ENCODE measurements at regions not wholly inside any gene's neighbourhood (a gene's known extent, or its start where the extent isn't known, plus 50 kb on each side); places are given as distances from the start of the nearest gene placed in this dataset.
A peak's percentile ranks its signal among the peaks of the same experiment; 100 is the strongest.

DNA sequence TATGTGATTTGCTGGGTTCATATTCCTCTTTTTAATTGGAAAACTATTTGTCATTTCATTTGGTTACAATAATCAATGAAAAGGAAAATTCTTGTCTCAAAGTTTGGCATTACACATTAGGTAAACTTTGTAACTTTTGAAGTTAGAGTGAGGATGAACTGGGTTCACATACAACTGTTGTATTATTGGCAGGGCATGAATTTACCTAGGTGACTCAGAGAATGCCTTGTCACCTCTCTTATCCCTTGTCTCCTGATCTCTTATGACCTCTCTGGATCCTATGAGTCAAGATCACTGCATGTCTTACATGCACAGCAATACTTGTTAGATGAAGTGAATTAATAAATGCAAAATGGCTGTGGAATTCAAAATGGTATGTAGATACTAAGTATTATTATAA lies 563.4 kb upstream of the GCFC2 start:
- H3K9me3 Mint-ChIP-seq: peaks cover 2% of the 10 kb centered on the region
- no peaks in the 10 kb centered on the region for H3K4me1 Mint-ChIP-seq
- no peaks in the 10 kb centered on the region for H3K36me3 Mint-ChIP-seq
- H3K27ac Mint-ChIP-seq: no peak overlapping the region
- no peaks in the 10 kb centered on the region for H3K27me3 Mint-ChIP-seq
- DNase-seq (ENCODE audit: low spot score in 2 of 2) (no peak), ATAC-seq (ENCODE audit: low read depth) (no peak)
- no peak overlapping the region for H3K4me3 Mint-ChIP-seq

DNA sequence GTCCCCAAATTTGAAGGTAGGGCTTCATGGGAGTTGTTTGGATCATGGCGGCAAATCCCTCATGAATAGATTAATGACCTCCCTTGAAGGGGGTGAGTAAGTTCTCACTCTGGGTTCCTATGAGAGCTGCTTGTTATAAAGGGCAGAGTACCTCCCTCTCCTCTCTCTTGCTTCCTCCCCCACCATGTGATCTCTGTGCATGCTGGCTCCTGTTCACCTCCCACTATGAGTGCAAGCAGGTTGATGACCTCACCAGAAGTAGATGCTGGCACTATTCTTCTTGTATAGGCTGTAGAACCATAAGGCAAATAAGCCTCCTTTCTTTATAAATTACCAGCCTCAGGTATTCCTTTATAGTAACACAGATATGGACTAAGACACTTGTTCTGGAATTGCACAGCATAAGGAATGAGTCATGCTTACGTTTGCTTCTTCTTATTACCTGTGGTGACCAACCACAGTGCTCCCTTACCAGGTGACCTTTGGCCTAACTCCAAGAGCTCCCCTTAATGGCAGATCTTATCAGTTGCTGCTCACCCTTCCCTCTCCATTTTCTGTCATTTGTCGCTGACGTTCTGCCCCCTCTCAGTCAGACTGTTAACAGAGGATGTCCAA lies 559.5 kb upstream of the GCFC2 start:
- H3K9me3 Mint-ChIP-seq: no peaks in the 10 kb centered on the region
- no peaks in the 10 kb centered on the region for H3K36me3 Mint-ChIP-seq
- ATAC-seq (ENCODE audit: low read depth) (no peak), DNase-seq (ENCODE audit: low spot score in 2 of 2) (no peak)
- no peaks in the 10 kb centered on the region for H3K4me1 Mint-ChIP-seq
- H3K27me3 Mint-ChIP-seq: no peaks in the 10 kb centered on the region
- H3K27ac Mint-ChIP-seq: no peak overlapping the region
- H3K4me3 Mint-ChIP-seq: no peak overlapping the region

DNA sequence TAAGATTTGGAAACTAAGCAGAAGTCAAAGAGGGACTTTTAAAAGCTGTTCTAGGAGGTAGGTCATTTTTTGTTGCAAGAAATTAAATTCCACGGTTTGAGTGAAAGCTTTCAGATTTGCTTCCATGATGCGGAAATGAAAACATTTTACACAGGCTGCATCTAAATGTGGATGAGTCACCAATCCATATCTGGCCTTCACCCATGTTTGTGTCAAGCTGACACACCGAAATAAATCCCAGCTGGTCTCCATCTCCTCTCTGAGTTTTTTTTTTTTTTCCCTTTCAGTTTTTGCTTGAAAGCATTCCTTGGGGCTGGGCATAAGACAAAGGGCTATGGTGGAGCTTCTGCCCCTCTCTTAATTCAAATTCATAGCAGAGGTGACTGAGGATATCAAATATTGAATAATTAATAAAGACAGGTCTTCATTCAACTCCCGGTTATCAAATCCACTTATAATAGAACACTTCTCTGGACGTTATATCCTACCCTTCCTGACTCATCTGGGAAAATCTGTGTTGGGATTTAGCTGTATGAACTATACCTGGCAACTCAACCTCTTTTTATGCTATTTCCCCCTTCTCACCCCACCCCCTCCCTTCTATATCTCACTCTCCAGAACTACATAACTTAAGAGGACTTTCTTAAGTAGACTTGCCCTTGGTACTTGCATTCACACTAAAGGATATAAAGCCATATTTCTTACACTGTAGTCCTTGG lies 558.3 kb upstream of the GCFC2 start:
- Mint-ChIP-seq H3K36me3 (no peaks in the 10 kb centered on the region), H3K4me1 (no peaks in the 10 kb centered on the region), H3K4me3 (no peak overlapping the region), H3K27ac (no peak overlapping the region), H3K27me3 (no peaks in the 10 kb centered on the region), H3K9me3 (no peaks in the 10 kb centered on the region)
- DNase-seq (ENCODE audit: low spot score in 2 of 2) (no peak), ATAC-seq (ENCODE audit: low read depth) (no peak)

DNA sequence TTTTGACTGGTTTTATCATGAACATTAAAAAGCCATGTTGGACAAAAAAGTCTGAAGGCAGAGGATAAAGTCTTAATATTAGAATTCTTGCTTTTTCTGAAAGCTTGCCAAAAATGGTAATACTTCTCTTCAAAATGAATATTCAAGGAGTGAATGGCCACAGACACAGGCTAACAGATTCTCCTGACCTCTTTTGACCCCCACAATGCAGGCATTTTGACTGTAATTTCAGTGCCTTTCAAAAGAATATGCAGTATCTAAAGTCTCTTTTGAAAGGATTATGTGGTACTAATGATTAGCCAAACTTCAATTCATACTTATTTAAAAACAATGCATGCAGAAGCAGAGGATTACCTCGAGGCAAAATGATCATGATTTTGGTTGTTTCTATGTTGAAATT lies 557.8 kb upstream of the GCFC2 start:
- DNase-seq (ENCODE audit: low spot score in 2 of 2) (no peak), ATAC-seq (ENCODE audit: low read depth) (no peak)
- Mint-ChIP-seq H3K4me3 (no peak overlapping the region), H3K27me3 (no peaks in the 10 kb centered on the region), H3K9me3 (no peaks in the 10 kb centered on the region), H3K36me3 (no peaks in the 10 kb centered on the region), H3K27ac (no peak overlapping the region), H3K4me1 (no peaks in the 10 kb centered on the region)

DNA sequence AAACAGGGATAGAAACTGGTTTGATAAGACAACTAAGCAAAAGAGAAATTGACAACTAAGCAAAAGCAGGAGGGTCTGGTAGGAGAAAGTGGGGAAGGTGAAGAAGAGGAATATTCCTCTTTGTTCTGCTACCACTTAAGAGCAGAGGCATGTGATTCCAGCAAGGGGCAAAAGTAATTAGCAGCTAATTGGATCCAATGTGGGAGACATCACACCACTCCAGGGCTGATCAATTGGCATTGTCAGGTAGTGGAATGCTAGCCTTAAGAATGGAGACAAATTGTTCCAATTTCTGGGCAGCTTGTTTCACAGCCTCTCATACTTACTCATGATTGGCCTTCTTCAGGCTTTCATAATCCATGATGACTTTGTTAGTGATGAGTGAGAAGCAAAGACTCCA lies 547.1 kb upstream of the GCFC2 start:
- Mint-ChIP-seq H3K27me3 (no peaks in the 10 kb centered on the region), H3K27ac (no peak overlapping the region), H3K36me3 (no peaks in the 10 kb centered on the region), H3K9me3 (no peaks in the 10 kb centered on the region), H3K4me1 (no peaks in the 10 kb centered on the region), H3K4me3 (no peak overlapping the region)
- ATAC-seq (ENCODE audit: low read depth) (no peak), DNase-seq (ENCODE audit: low spot score in 2 of 2) (no peak)

DNA sequence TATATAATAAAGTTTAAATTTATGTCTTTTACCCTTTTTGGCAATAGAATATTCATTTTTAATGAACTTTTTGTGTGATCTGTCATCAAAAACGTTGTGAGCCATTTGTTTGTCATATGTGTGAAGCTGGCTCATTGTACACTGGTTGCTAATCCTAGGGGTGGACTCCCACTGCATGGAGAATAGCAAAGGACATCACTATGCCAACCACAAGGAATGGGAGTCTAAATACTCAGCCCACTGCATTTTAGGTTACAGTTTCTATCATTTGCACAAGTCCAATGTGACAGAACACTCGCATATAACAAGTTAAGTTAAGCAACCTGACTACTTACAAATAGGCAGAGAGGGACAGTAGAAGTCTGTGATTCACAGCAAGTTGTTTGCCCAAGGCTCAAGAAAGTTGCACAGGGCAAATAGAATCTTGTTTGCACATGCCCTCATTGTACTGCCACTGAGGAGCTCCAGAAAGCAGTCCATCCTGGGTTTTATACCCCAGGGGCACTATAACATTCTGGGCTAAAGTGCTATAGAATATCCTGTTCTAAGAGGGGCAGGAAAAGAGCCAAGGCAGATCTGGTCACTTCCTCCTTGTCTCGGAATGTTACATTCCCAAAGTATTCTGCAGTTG lies 545.9 kb upstream of the GCFC2 start:
- ATAC-seq (ENCODE audit: low read depth): no peak
- Mint-ChIP-seq H3K27me3 (no peaks in the 10 kb centered on the region), H3K27ac (no peak overlapping the region)

DNA sequence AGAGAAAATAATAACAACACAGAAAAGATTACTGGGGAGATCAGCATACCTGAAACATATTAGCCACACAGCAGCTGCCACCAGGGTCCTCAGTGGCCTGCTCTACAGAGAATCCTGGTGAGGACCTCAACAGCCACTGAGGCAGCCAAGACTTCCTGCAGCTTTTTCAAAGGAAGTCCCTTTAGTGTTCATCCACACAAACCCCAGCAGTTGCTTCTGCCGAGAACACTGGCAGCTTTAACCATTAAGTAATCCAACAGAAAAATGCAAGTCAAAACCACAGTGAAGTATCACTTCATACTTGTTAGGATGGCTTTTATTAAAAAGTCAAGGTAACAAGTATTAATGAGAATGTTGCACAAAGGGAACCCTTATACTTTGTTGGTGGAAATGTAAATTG lies 542.0 kb upstream of the GCFC2 start:
- Mint-ChIP-seq H3K4me3 (no peak overlapping the region), H3K9me3 (no peaks in the 10 kb centered on the region), H3K36me3 (no peaks in the 10 kb centered on the region), H3K27ac (no peak overlapping the region), H3K27me3 (no peaks in the 10 kb centered on the region), H3K4me1 (no peaks in the 10 kb centered on the region)
- DNase-seq (ENCODE audit: low spot score in 2 of 2) (no peak), ATAC-seq (ENCODE audit: low read depth) (no peak)

More for the DNA sequence above, 545.9 kb upstream of the GCFC2 start:
- Mint-ChIP-seq H3K4me1 (no peaks in the 10 kb centered on the region), H3K9me3 (no peaks in the 10 kb centered on the region), H3K4me3 (no peak overlapping the region), H3K36me3 (no peaks in the 10 kb centered on the region)
- DNase-seq (ENCODE audit: low spot score in 2 of 2): no peak

DNA sequence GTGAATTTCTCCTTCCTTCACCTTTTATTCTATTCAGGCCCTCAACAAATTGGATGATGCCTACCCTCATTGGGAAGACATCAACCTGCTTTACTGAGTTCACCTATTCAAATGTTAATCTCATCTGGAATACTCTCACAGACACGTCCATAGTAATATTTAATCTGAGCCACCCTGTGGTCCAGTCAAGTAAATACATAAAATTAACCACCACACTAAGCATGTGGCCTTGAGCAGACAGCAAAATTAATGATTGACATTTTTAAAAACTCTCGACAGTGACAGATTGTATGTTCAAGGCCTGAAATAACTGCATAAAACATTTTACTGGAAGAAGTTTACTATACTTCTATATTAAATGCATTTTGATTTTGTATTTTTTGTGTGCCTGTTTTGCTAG lies 540.6 kb upstream of the GCFC2 start:
- ATAC-seq (ENCODE audit: low read depth): no peak
- Mint-ChIP-seq H3K27ac (no peak overlapping the region), H3K4me3 (no peak overlapping the region), H3K9me3 (no peaks in the 10 kb centered on the region), H3K4me1 (no peaks in the 10 kb centered on the region), H3K36me3 (no peaks in the 10 kb centered on the region), H3K27me3 (no peaks in the 10 kb centered on the region)
- no peak for DNase-seq (ENCODE audit: low spot score in 2 of 2)

DNA sequence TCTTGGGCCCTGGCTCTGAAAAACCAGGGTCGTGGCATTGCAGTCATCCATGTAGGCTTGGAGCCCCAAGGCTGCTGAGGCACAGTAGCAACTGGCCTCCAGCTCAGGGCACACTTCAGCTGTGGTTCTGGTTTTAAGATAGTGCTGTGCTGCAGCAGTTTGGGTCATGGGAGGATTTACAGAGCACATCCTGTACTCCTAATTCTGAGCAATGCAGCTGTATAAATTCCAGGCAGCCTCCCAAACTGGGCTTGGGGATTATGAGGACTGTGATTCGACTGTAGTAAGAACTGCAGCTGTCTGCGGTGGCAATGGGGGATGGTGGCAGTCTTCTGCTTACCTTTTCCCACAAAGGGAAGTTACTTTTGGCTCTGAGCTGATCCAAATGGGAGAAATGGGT lies 536.3 kb upstream of the GCFC2 start:
- no peaks in the 10 kb centered on the region for H3K27me3 Mint-ChIP-seq
- no peaks in the 10 kb centered on the region for H3K36me3 Mint-ChIP-seq
- H3K27ac Mint-ChIP-seq: no peak overlapping the region
- H3K4me3 Mint-ChIP-seq: no peak overlapping the region
- no peak for DNase-seq (ENCODE audit: low spot score in 2 of 2)
- ATAC-seq (ENCODE audit: low read depth): no peak
- peaks cover 1% of the 10 kb centered on the region for H3K9me3 Mint-ChIP-seq
- H3K4me1 Mint-ChIP-seq: no peaks in the 10 kb centered on the region

DNA sequence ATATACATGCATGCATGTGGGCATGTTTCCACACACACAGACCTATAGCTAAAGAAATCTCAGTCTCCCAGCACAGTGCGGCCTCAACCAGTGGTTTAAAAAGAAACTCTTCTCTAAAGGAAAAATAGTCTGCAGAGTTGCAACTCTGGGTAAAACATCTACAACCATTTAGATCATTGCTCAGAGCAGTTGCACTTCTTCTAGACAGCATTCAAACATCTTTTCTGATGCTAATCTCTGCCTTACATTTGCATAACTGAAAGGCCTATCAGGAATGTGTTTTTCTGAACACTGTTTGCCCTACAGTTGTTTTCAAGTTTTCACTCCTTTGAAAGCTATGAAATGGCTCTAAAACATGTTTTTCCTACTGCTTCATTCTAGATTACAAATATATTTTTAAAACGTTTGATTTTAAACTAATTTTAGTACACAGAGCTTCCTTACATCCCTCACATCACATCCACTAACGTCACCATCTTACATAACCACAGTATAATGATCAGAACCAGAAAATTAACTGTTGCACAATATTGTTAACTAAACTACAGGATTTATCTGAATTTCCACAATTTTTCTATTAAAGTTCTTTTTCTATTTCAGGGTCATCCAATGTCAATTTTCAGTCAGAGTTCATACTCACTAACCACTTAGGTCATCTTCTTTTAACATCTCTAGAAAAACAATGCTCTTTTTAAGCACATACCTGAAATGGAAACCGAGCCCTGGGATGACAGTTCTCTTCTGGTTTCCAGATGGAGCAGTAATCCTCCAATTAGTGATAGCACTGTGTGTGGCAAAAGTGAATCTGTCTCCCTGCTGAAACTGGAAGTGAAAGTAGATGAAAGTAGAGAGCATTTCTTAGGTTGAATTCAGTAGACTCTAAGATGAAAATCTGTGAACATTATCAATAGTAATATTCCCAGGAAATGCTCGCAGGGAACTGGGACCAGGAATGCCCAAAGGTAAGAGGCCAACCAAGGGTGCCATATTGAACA lies 501.6 kb upstream of the GCFC2 start:
- Mint-ChIP-seq H3K4me1 (no peaks in the 10 kb centered on the region), H3K9me3 (peaks cover 5% of the 10 kb centered on the region), H3K27me3 (no peaks in the 10 kb centered on the region), H3K27ac (no peak overlapping the region), H3K4me3 (no peak overlapping the region), H3K36me3 (no peaks in the 10 kb centered on the region)
- DNase-seq (ENCODE audit: low spot score in 2 of 2): no peak
- no peak for ATAC-seq (ENCODE audit: low read depth)

DNA sequence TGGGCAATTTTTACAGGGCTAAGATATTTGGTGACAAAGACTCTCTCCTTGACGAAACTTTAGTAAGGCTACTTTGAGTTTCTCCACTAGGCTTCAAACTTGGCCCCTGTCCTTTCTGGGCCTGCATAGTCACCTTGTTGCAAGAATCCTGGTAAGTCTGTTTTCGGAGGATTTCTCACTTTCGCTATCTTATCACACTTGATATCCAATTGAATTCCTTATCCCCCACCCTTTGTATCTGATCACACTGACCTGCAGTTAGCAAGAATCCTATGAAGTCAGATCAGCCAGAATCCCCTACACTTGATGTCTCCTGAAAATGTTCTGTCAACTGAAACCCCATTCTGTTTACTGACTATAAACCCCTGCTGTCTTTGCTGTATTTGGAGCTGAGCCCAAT lies 499.8 kb upstream of the GCFC2 start:
- no peak for DNase-seq (ENCODE audit: low spot score in 2 of 2)
- H3K4me3 Mint-ChIP-seq: no peak overlapping the region
- no peak overlapping the region for H3K27ac Mint-ChIP-seq
- no peak for ATAC-seq (ENCODE audit: low read depth)
- no peaks in the 10 kb centered on the region for H3K36me3 Mint-ChIP-seq
- no peaks in the 10 kb centered on the region for H3K27me3 Mint-ChIP-seq
- peaks cover 5% of the 10 kb centered on the region for H3K9me3 Mint-ChIP-seq
- H3K4me1 Mint-ChIP-seq: no peaks in the 10 kb centered on the region

DNA sequence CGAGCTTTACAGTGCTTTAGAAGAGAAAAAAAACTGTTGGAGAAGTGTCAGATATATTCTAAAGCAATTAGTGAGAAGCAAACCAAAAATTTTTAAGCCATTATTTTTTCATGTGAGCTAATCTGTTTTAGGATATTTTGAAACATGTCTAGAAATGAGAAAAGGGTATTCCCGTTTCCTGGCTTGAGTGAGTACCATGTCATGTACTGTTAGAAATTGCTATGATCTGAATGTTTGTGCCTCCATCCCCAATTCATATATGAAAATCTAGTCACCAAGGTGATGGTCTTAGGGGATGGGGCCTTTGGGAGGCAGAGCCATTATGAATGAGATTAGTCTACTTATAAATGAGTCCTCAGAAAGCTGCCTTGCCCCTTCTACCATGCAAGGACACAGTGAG lies 493.3 kb upstream of the GCFC2 start:
- ATAC-seq (ENCODE audit: low read depth) (no peak), DNase-seq (ENCODE audit: low spot score in 2 of 2) (no peak)
- H3K27me3 Mint-ChIP-seq: no peaks in the 10 kb centered on the region
- no peaks in the 10 kb centered on the region for H3K36me3 Mint-ChIP-seq
- H3K4me1 Mint-ChIP-seq: no peaks in the 10 kb centered on the region
- H3K27ac Mint-ChIP-seq: no peak overlapping the region
- H3K4me3 Mint-ChIP-seq: no peak overlapping the region
- peaks cover 3% of the 10 kb centered on the region for H3K9me3 Mint-ChIP-seq

DNA sequence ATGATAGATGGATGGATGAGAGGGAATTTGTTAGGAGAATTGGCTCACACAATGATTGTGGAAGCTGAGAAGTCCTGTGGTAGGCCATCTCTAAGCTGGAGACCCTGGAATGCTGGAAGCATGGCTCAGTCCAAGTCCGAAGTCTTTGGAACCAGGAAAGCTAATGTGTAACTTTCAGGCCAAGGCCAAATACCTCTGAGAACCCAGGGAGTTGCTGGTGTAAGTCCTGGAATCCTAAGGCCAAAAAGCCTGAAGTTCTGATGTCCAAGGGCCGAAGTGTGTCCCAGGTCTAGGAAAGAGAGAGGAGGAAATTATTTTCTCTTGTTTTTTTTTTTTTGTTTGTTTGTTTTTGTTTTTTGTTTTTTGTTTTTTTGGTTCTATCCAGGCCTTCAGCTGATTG lies 492.2 kb upstream of the GCFC2 start:
- Mint-ChIP-seq H3K4me1 (no peaks in the 10 kb centered on the region), H3K9me3 (peaks cover 2% of the 10 kb centered on the region), H3K27ac (no peak overlapping the region), H3K27me3 (no peaks in the 10 kb centered on the region), H3K4me3 (no peak overlapping the region), H3K36me3 (no peaks in the 10 kb centered on the region)
- no peak for DNase-seq (ENCODE audit: low spot score in 2 of 2)
- no peak for ATAC-seq (ENCODE audit: low read depth)

DNA sequence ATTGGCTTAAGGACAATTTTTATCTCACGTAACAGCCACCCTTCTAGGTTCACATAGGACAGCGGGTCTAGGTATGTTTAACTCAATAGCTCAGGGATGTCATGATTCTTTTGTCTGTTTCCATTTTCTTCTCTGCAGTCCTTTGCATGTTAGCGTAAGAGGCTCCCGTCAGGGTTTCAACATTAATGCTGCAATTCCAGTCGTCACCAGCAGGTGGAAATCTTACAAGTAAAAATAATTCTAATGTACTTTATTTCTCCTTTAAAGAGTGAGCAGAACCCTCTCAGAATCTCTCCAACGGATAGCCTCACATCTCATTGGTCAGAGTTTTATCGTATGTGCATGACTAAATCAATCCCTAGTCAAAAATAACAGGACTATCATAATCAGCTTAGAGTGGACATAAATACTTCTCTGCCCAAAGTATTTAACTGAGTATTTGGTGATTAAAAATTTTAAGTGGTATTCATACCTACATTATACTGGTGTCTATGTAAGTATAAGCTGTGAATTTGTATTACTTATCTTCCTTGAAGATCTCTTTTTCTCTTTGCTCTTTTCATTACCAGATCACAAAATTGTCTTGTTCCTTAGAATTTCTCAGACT lies 487.2 kb upstream of the GCFC2 start:
- H3K36me3 Mint-ChIP-seq: no peaks in the 10 kb centered on the region
- no peak overlapping the region for H3K4me3 Mint-ChIP-seq
- H3K27me3 Mint-ChIP-seq: no peaks in the 10 kb centered on the region
- H3K9me3 Mint-ChIP-seq: no peaks in the 10 kb centered on the region
- peak; percentile 5 to 13 for DNase-seq (ENCODE audit: low spot score in 2 of 2)
- no peak overlapping the region for H3K27ac Mint-ChIP-seq
- ATAC-seq (ENCODE audit: low read depth): no peak
- no peaks in the 10 kb centered on the region for H3K4me1 Mint-ChIP-seq

Data from memory B cell (primary cell).